Astrocyte (in vitro differentiated cells and primary cell): ENCODE measurements at regions not wholly inside any gene's neighbourhood (a gene's known extent, or its start where the extent isn't known, plus 50 kb on each side); places are given as distances from the start of the nearest gene placed in this dataset.

Experiments
- CTCF ChIP-seq: IDR thresholded peaks from 2 replicates; pipeline ENCODE4 v1.5.1; 2011; ENCODE audit warnings: low read depth, mild to moderate bottlenecking, inconsistent platforms, low read length, moderate library complexity; ENCODE audit not compliant: insufficient read depth
- EZH2 ChIP-seq: IDR thresholded peaks from 2 replicates; pipeline ENCODE4 v1.6.1; 2012; ENCODE audit warnings: mild to moderate bottlenecking, low read length, inconsistent platforms; ENCODE audit not compliant: insufficient read depth

GRCh38 chr17:33816036-33816435 lies 439.0 kb upstream of the CCL2 start:
- TF ChIP-seq CTCF (no peak), EZH2 (no peak)
